NB4 (cell line): ENCODE measurements at regions not wholly inside any gene's neighbourhood (a gene's known extent, or its start where the extent isn't known, plus 50 kb on each side); places are given as distances from the start of the nearest gene placed in this dataset.

Source experiments
- DNase-seq: peaks from one replicate; pipeline ENCODE4 v3.0.0; 2010; ENCODE audit warnings: low read depth
- H3K4me3 ChIP-seq: one replicate; pipeline ENCODE4 v1.5.1; 2011; ENCODE audit warnings: mild to moderate bottlenecking, low read depth, low read length, moderate library complexity
- CTCF ChIP-seq: IDR thresholded peaks from one replicate; pipeline ENCODE4 v1.5.1; 2012; ENCODE audit warnings: low read depth, low read length
- MAX ChIP-seq: IDR thresholded peaks from 2 replicates; pipeline ENCODE4 v1.6.1; 2011; ENCODE audit warnings: low read depth, low read length
- MYC ChIP-seq: IDR thresholded peaks from 2 replicates; pipeline ENCODE4 v1.6.1; 2011; ENCODE audit warnings: low read depth, low read length
- POLR2A ChIP-seq: IDR thresholded peaks from 2 replicates; pipeline ENCODE4 v1.6.1; 2011; ENCODE audit warnings: mild to moderate bottlenecking; ENCODE audit not compliant: insufficient read length; ENCODE audit errors: extremely low read depth

DNA sequence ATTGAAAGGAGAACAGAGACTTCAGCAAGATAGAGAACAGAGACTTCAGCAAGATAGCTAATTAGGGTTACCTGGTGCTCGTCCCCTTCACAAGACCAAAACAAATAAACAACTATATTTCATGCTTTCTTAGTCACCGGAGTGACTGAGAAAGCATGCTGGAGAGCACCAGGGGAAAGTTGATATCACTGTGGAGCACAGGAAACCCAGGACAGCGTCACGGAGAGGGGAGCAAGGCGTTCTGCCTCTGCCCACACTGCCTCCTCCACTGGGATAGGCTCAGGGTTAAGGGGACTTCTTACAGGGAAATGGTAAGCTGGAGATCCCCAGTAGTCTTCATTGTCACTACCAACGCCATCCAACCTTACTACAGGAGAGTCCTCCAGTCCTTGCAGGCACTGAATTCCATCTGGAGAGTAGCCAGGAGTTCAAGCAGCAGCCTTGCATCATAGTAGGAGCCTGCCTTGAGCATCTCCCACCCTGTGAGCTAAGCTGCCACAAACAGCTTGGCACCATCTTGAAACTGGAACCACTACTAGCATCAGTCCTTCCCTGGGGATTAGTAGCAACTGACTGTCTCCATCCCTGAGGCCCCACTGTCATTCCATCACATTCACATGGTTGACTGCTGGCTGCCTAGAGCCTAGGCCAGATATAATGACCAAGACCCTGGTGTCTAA is 239.4 kb downstream of the PLPP3 start:
- TF ChIP-seq POLR2A (no peak), CTCF (no peak), MYC (no peak), MAX (no peak)
- DNase-seq, result no peak
- no peak overlapping the region for H3K4me3 ChIP-seq

DNA sequence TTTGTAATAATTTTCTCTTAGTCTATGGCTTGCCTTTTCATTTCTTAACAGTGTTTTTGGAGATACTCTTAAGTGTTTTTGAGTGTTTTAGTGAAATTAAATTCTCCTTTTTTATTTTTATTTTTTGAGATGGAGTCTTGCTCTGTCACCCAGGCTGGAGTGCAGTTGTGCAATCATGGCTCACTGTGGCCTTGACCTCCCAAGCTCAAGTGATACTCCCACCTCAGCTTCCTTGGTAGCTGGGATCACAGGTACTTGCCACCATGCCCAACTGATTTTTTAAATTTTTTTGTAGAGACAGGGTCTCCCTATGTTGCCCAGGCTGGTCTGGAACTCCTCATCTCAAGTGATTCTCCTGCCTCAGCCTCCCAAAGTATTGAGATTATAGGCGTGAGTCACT is 240.3 kb downstream of the PLPP3 start:
- no peak for DNase-seq
- TF ChIP-seq CTCF, result no peak
- TF ChIP-seq MYC, result no peak
- TF ChIP-seq POLR2A, result no peak
- no peak for TF ChIP-seq MAX

GRCh38 chr1:56336982-56337381 is 242.4 kb downstream of the PLPP3 start:
- no peak for DNase-seq
- TF ChIP-seq MYC, result no peak
- H3K4me3 ChIP-seq, result no peak overlapping the region

More for the DNA sequence above, 240.3 kb downstream of the PLPP3 start:
- H3K4me3 ChIP-seq, result no peak overlapping the region

DNA sequence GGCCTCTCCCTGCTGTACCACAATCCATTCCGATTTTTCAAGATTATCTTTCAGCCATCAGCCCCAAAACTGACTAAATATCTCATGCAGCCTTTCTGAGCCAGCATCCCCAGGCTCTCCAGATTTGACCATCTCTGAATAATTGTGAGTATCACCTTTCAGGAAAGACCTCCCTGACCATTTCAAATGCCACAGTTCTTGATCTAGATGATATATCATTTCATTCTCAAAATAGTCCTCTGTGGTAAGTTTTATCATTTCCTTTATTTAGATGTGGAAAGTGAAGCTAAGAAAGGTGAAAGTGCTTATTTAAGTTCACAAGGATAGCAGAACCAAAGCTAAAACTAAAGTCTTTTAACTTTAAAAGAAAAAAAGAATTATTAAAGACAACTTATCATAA is 244.0 kb downstream of the PLPP3 start:
- TF ChIP-seq MYC (no peak), CTCF (no peak), POLR2A (no peak), MAX (no peak)
- DNase-seq, result no peak
- H3K4me3 ChIP-seq, result no peak overlapping the region

- H3K4me3 ChIP-seq, result no peak overlapping the region
Observed at GRCh38 chr1:56334047-56334446, 245.3 kb downstream of the PLPP3 start.

GRCh38 chr1:56333461-56333860 is 245.9 kb downstream of the PLPP3 start:
- no peak overlapping the region for H3K4me3 ChIP-seq
- no peak for TF ChIP-seq MYC
- TF ChIP-seq CTCF, result no peak
- no peak for TF ChIP-seq MAX
- TF ChIP-seq POLR2A, result no peak
- DNase-seq, result no peak

More at GRCh38 chr1:56334047-56334446, 245.3 kb downstream of the PLPP3 start:
- TF ChIP-seq POLR2A, result no peak
- DNase-seq, result no peak

GRCh38 chr1:56331892-56332567 is 247.3 kb downstream of the PLPP3 start:
- H3K4me3 ChIP-seq, result no peak overlapping the region
- peak; percentile 1 for DNase-seq
- TF ChIP-seq POLR2A (no peak), CTCF (no peak), MYC (no peak), MAX (no peak)
